ENCODE measurements at regions not wholly inside any gene's neighbourhood (a gene's known extent, or its start where the extent isn't known, plus 50 kb on each side); places are given as distances from the start of the nearest gene placed in this dataset.

- TF ChIP-seq, protein P1, sequence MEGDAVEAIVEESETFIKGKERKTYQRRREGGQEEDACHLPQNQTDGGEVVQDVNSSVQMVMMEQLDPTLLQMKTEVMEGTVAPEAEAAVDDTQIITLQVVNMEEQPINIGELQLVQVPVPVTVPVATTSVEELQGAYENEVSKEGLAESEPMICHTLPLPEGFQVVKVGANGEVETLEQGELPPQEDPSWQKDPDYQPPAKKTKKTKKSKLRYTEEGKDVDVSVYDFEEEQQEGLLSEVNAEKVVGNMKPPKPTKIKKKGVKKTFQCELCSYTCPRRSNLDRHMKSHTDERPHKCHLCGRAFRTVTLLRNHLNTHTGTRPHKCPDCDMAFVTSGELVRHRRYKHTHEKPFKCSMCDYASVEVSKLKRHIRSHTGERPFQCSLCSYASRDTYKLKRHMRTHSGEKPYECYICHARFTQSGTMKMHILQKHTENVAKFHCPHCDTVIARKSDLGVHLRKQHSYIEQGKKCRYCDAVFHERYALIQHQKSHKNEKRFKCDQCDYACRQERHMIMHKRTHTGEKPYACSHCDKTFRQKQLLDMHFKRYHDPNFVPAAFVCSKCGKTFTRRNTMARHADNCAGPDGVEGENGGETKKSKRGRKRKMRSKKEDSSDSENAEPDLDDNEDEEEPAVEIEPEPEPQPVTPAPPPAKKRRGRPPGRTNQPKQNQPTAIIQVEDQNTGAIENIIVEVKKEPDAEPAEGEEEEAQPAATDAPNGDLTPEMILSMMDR (IDR thresholded peaks at IDR 0.05): no peak
- no peak for TF ChIP-seq POLR2A (IDR thresholded peaks at IDR 0.05)
- no peaks in the 10 kb centered on the region for H3K9me3 ChIP-seq
- no peak overlapping the region for H3K27ac ChIP-seq
- no peak for DNase-seq
- H3K4me1 ChIP-seq: no peaks in the 10 kb centered on the region
- no peak overlapping the region for H3K4me3 ChIP-seq
- H3K27me3 ChIP-seq: no peaks in the 10 kb centered on the region
- intact Hi-C loops (cut with DNase I; ENCODE audit: low total_unique reads): no loop called here
- H3K36me3 ChIP-seq: no peaks in the 10 kb centered on the region
Measured at GRCh38 chr2:150732064-150732463, 244.6 kb upstream of the RND3 start.

DNA sequence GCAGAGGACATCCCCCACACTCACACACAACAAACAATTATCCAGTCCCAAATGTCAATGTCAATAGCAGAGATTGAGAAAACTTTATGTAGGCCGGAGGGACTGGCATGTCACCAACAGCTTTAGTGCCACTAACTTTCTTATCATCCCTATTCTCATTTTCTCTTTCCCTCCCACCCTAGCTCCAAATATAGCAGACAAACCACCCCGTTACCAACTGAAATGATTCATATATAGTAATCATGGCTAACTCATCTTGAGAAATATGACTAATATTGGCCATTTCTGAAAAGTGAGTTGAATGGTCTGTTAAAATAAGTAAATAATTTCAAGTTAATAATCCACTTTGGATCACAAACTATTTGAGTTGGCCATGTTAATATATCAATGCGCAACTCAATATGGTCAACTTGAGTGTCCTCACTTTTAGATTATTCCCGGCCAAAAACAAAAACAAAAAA lies 242.1 kb upstream of the RND3 start:
- no peaks in the 10 kb centered on the region for H3K9me3 ChIP-seq
- DNase-seq: no peak
- no peaks in the 10 kb centered on the region for H3K27me3 ChIP-seq
- H3K4me1 ChIP-seq: no peaks in the 10 kb centered on the region
- TF ChIP-seq POLR2A (IDR thresholded peaks at IDR 0.05): no peak
- TF ChIP-seq, protein P1 (IDR thresholded peaks at IDR 0.05): no peak
- intact Hi-C loops (cut with DNase I; ENCODE audit: low total_unique reads): no loop called here
- no peak overlapping the region for H3K27ac ChIP-seq
- no peak overlapping the region for H3K4me3 ChIP-seq
- no peaks in the 10 kb centered on the region for H3K36me3 ChIP-seq

DNA sequence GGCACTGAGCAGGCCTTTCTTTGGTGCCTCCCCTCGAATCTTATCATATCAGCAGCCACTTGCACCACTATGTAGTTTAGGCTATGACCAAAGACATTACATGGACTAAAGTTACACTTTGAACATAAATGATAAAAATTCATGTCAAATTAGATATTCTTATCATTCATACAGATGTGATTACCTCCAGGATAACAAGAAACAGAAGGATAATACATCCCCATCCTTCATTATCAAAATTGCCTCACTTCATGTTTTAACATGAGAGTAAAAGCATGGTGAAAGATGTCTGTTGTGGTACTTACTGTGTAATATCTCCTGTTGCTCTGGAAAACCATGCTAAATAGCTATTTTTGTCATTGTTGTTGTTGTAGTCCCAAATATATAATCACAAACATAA lies 230.8 kb upstream of the RND3 start:
- no peak overlapping the region for H3K27ac ChIP-seq

GRCh38 chr2:150716186-150716585 lies 228.7 kb upstream of the RND3 start:
- H3K9me3 ChIP-seq: no peaks in the 10 kb centered on the region
- H3K4me1 ChIP-seq: no peaks in the 10 kb centered on the region
- DNase-seq: no peak
- H3K4me3 ChIP-seq: no peak overlapping the region
- intact Hi-C loops (cut with DNase I; ENCODE audit: low total_unique reads): no loop called here
- no peak for TF ChIP-seq POLR2A (IDR thresholded peaks at IDR 0.05)
- TF ChIP-seq, protein P1 (IDR thresholded peaks at IDR 0.05): no peak
- no peaks in the 10 kb centered on the region for H3K36me3 ChIP-seq
- no peaks in the 10 kb centered on the region for H3K27me3 ChIP-seq
- no peak overlapping the region for H3K27ac ChIP-seq

More for the DNA sequence above, 230.8 kb upstream of the RND3 start:
- no peak for DNase-seq
- no peak for TF ChIP-seq POLR2A (IDR thresholded peaks at IDR 0.05)
- TF ChIP-seq, protein P1 (IDR thresholded peaks at IDR 0.05): no peak
- intact Hi-C loops (cut with DNase I; ENCODE audit: low total_unique reads): no loop called here
- Histone ChIP-seq H3K4me3 (no peak overlapping the region), H3K9me3 (no peaks in the 10 kb centered on the region), H3K27me3 (no peaks in the 10 kb centered on the region), H3K4me1 (no peaks in the 10 kb centered on the region), H3K36me3 (no peaks in the 10 kb centered on the region)

GRCh38 chr2:150715501-150715900 lies 228.0 kb upstream of the RND3 start:
- TF ChIP-seq, protein P1 (IDR thresholded peaks at IDR 0.05): no peak
- TF ChIP-seq POLR2A (IDR thresholded peaks at IDR 0.05): no peak
- Histone ChIP-seq H3K4me3 (no peak overlapping the region), H3K27ac (no peak overlapping the region), H3K36me3 (no peaks in the 10 kb centered on the region), H3K9me3 (no peaks in the 10 kb centered on the region), H3K27me3 (no peaks in the 10 kb centered on the region), H3K4me1 (no peaks in the 10 kb centered on the region)
- intact Hi-C loops (cut with DNase I; ENCODE audit: low total_unique reads): no loop called here
- DNase-seq: no peak
